ENCODE measurements at regions not wholly inside any gene's neighbourhood (a gene's known extent, or its start where the extent isn't known, plus 50 kb on each side); places are given as distances from the start of the nearest gene placed in this dataset.

- Histone ChIP-seq H3K9ac (replicated peaks in 1 of 4; ENCODE audit: extremely low read depth in 1 of 4, low read depth in 3 of 4, low read length in 3 of 4) (no peak overlapping the region), H3K23ac (ENCODE audit: insufficient read length) (no peak overlapping the region), H3K27me3 (replicated peaks in 1 of 4; ENCODE audit: control insufficient read depth in 3 of 4, extremely low read depth in 1 of 4, insufficient read depth in 3 of 4, low read length in 3 of 4) (no peaks in the 10 kb centered on the region), H2BK20ac (ENCODE audit: low read length) (no peak overlapping the region), H3K14ac (ENCODE audit: insufficient read length) (no peak overlapping the region), H2AFZ (ENCODE audit: low read length) (no peak overlapping the region), H2AK5ac (ENCODE audit: low read depth, low read length) (no peak overlapping the region), H3K9me3 (ENCODE audit: insufficient read depth in 2 of 2, low read depth in 1 of 2, low read length in 1 of 2) (peaks cover 16 to 23% of the 10 kb centered on the region in 2 experiments), H3K27ac (ENCODE audit: low read depth, low read length) (no peak overlapping the region), H3K79me1 (ENCODE audit: low read depth, low read length) (no peaks in the 10 kb centered on the region), H2BK5ac (ENCODE audit: low read depth, low read length) (no peak overlapping the region), H4K91ac (replicated peaks; ENCODE audit: insufficient read length, low read length) (no peak overlapping the region), H4K20me1 (replicated peaks in 1 of 2; ENCODE audit: control insufficient read depth in 1 of 2, insufficient read depth in 2 of 2, low read length in 2 of 2) (peaks cover 0 to 3% of the 10 kb centered on the region in 2 experiments), H3K4me1 (replicated peaks in 1 of 4; ENCODE audit: control insufficient read depth in 3 of 4, insufficient read depth in 4 of 4, low read length in 3 of 4) (peaks cover 0 to 10% (median 5%) of the 10 kb centered on the region in 4 experiments; a peak in 4 of 7 replicates), H3K4me2 (ENCODE audit: insufficient read depth in 1 of 2, low read depth in 2 of 2, low read length in 2 of 2) (no peak overlapping the region), H2BK120ac (replicated peaks; ENCODE audit: low read depth, low read length) (no peak overlapping the region), H3K56ac (replicated peaks; ENCODE audit: insufficient read length, low read depth, low read length) (no peak overlapping the region), H2BK12ac (ENCODE audit: low read depth, low read length) (no peak overlapping the region), H3K4me3 (ENCODE audit: extremely low read depth in 1 of 4, insufficient read depth in 2 of 4, low read depth in 3 of 4, low read length in 4 of 4) (no peak overlapping the region), H4K5ac (ENCODE audit: insufficient read length, low read depth, low read length) (no peak overlapping the region), H2BK15ac (ENCODE audit: low read length) (no peak overlapping the region), H3K23me2 (ENCODE audit: low read depth, low read length) (peaks cover 2% of the 10 kb centered on the region; the same call in 1 of the 2 replicates), H3K36me3 (ENCODE audit: control insufficient read depth in 2 of 4, insufficient read depth in 4 of 4, low read length in 3 of 4) (peaks cover 0 to 4% (median 1%) of the 10 kb centered on the region in 4 experiments; a peak in 1 of 8 replicates), H3K79me2 (ENCODE audit: control insufficient read depth in 1 of 2, insufficient read depth in 2 of 2, low read length in 2 of 2) (no peaks in the 10 kb centered on the region), H3K18ac (ENCODE audit: extremely low read depth, low read length) (no peak overlapping the region), H4K8ac (ENCODE audit: extremely low read depth, insufficient read depth, low read length) (no peak overlapping the region), H3K4ac (replicated peaks; ENCODE audit: insufficient read length, low read depth, low read length) (no peak overlapping the region)
- DNase-seq (ENCODE audit: low read depth in 1 of 2, low spot score in 2 of 2) (no peak), FAIRE-seq (no peak)
- ChIA-PET POLR2A (ENCODE audit: partially characterized antibody) (no interaction called here), CTCF (ENCODE audit: partially characterized antibody) (interaction anchor here (0.6 to 3.1 kb wide), 4 partner anchors 9 to 582 kb away, joined by 3 to 9 read pairs (median 5); no protein-coding TSS in a partner anchor)
- WGBS, 2 experiments (ENCODE audit: extremely low coverage in 1 of 2, insufficient coverage in 1 of 2, insufficient read length in 1 of 2, insufficient replicate concordance in 2 of 2, low coverage in 1 of 2, low lambda C conversion rate in 2 of 2, missing lambda C conversion rate in 1 of 2) = 88% methylated on average over 6 of the region's 7 CpGs; no CpG with 5 or more reads in 1 of the 2 experiments
- TF ChIP-seq JUN (IDR thresholded peaks at IDR 0.05; ENCODE audit: low read depth, low read length) (no peak), TEAD4 (IDR thresholded peaks at IDR 0.05; ENCODE audit: low read depth, low read length) (no peak), FOSL1 (IDR thresholded peaks at IDR 0.05; ENCODE audit: insufficient read depth, low read depth, low read length) (no peak), YY1 (IDR thresholded peaks at IDR 0.05; ENCODE audit: low read depth, low read length) (no peak), POLR2A (IDR thresholded peaks at IDR 0.05; ENCODE audit: control extremely low read depth in 1 of 2, low read depth in 2 of 2, low read length in 2 of 2) (no peak), HDAC2 (IDR thresholded peaks at IDR 0.05; ENCODE audit: borderline replicate concordance in 1 of 2, low read depth in 2 of 2, low read length in 2 of 2) (no peak), ZNF274 (IDR thresholded peaks at IDR 0.05; ENCODE audit: borderline replicate concordance, extremely low read depth, low read length) (no peak)
These were observed 129.7 kb upstream of the SMAD3 start for GRCh38 chr15:66935688-66936087.
